ENCODE measurements at regions not wholly inside any gene's neighbourhood (a gene's known extent, or its start where the extent isn't known, plus 50 kb on each side); places are given as distances from the start of the nearest gene placed in this dataset.

GRCh38 chr6:85856235-85856634 is 213.5 kb upstream of the SYNCRIP start:
- TF ChIP-seq GATA3 (IDR thresholded peaks at IDR 0.05; ENCODE audit: low read depth, low read length): no peak
- no peak for TF ChIP-seq GATA2 (IDR thresholded peaks at IDR 0.05; ENCODE audit: low read depth, low read length)

Measured in SH-SY5Y (cell line).